Tibial artery (tissue), 4 donors: ENCODE measurements at regions not wholly inside any gene's neighbourhood (a gene's known extent, or its start where the extent isn't known, plus 50 kb on each side); places are given as distances from the start of the nearest gene placed in this dataset.

Experiments used
- DNase-seq, 2 donors: peaks; one replicate each; pipeline ENCODE4 v3.0.0-alpha.2; 2019
- H3K27ac ChIP-seq, 2 donors: fragments of 200-600 bp; sonication (generic) in 1 of 2; 1 replicate in 1 of 2; 2 replicates in 1 of 2; pipeline ENCODE4 v1.5.1; 2018 to 2019; ENCODE audit warnings: mild to moderate bottlenecking in 1 of 2
- H3K27me3 ChIP-seq, 2 donors: fragments of 200-600 bp; sonication (generic) in 1 of 2; one replicate each; pipeline versions ENCODE4 v1.5.1 to v1.6.0; 2016 to 2019
- H3K36me3 ChIP-seq, 3 donors: fragments of 200-600 bp; sonication (generic) in 2 of 3; one replicate each; pipeline ENCODE4 v1.5.1; 2016 to 2019; ENCODE audit warnings: mild to moderate bottlenecking in 2 of 3
- H3K4me1 ChIP-seq, 4 donors: fragments of 200-600 bp; sonication (generic) in 2 of 4; 1 replicate in 3 of 4; 2 replicates in 1 of 4; pipeline ENCODE4 v1.5.1; 2016 to 2019
- H3K4me3 ChIP-seq, 2 donors: fragments of 200-600 bp; sonication (generic) in 1 of 2; 1 replicate in 1 of 2; 2 replicates in 1 of 2; pipeline ENCODE4 v1.5.1; 2018 to 2019; ENCODE audit warnings: mild to moderate bottlenecking in 2 of 2
- H3K9me3 ChIP-seq, 3 donors: fragments of 200-600 bp; sonication (generic) in 1 of 3; one replicate each; pipeline ENCODE4 v1.5.1; 2016 to 2019
- CTCF ChIP-seq, 2 experiments: fragments of 200-600 bp in 1 of 2; fragments of 450-650 bp in 1 of 2; IDR thresholded peaks; one replicate each; pipeline ENCODE4 v1.5.1; 2017 to 2019; ENCODE audit warnings: antibody characterized with exemption in 2 of 2, mild to moderate bottlenecking in 1 of 2, moderate library complexity in 1 of 2
- intact Hi-C: fragments of 100-400 bp; cut with DNase I; formaldehyde crosslinking; loops from one replicate; pipeline ENCODE4 v1.15.0; 2023; ENCODE audit warnings: low total_unique reads

- Histone ChIP-seq H3K27me3 (no peaks in the 10 kb centered on the region), H3K4me1 (no peaks in the 10 kb centered on the region), H3K27ac (no peak overlapping the region), H3K4me3 (no peak overlapping the region), H3K9me3 (no peaks in the 10 kb centered on the region), H3K36me3 (no peaks in the 10 kb centered on the region)
- DNase-seq, result no peak
- no peak for TF ChIP-seq CTCF (IDR thresholded peaks at IDR 0.05)
- intact Hi-C loops, result no loop called here
Observed at GRCh38 chr4:135207531-135207930, 1005.9 kb upstream of the PABPC4L start.

- TF ChIP-seq CTCF (IDR thresholded peaks at IDR 0.05), result no peak
- no peak overlapping the region for H3K27ac ChIP-seq
- no peaks in the 10 kb centered on the region for H3K4me1 ChIP-seq
- intact Hi-C loops, result no loop called here
- no peak for DNase-seq
- no peaks in the 10 kb centered on the region for H3K9me3 ChIP-seq
- no peak overlapping the region for H3K4me3 ChIP-seq
- no peaks in the 10 kb centered on the region for H3K36me3 ChIP-seq
- H3K27me3 ChIP-seq, result no peaks in the 10 kb centered on the region
Observed at GRCh38 chr4:135204311-135204710, 1002.7 kb upstream of the PABPC4L start.

GRCh38 chr4:135201081-135201480, 999.5 kb upstream of the PABPC4L start:
- no peak for DNase-seq
- H3K4me3 ChIP-seq, result no peak overlapping the region
- no peak for TF ChIP-seq CTCF (IDR thresholded peaks at IDR 0.05)
- intact Hi-C loops, result no loop called here
- no peaks in the 10 kb centered on the region for H3K9me3 ChIP-seq
- H3K27me3 ChIP-seq, result no peaks in the 10 kb centered on the region
- H3K36me3 ChIP-seq, result no peaks in the 10 kb centered on the region
- no peak overlapping the region for H3K27ac ChIP-seq
- no peaks in the 10 kb centered on the region for H3K4me1 ChIP-seq

DNA sequence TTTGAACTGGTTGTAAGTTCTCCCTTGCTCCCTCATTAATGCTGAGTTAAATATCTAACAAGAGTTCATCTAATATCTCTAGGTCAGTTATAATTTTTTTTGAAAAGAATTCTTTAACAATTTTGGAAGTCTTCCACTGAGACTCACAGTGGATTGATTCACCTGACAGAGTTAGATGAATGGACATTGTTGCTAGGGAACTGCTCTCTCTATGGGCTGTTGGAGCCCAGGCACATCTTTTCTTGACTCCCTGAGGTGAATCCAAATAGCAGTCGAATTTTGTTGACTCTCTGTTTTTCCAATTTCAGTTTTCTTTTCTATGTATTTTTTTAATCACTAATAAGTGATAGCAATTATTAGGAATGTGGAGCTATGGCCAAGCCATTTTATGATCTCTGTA, 996.1 kb upstream of the PABPC4L start:
- Histone ChIP-seq H3K9me3 (no peaks in the 10 kb centered on the region), H3K27ac (no peak overlapping the region), H3K27me3 (no peaks in the 10 kb centered on the region), H3K4me3 (no peak overlapping the region), H3K4me1 (no peaks in the 10 kb centered on the region), H3K36me3 (no peaks in the 10 kb centered on the region)
- intact Hi-C loops, result no loop called here
- no peak for TF ChIP-seq CTCF (IDR thresholded peaks at IDR 0.05)
- no peak for DNase-seq

DNA sequence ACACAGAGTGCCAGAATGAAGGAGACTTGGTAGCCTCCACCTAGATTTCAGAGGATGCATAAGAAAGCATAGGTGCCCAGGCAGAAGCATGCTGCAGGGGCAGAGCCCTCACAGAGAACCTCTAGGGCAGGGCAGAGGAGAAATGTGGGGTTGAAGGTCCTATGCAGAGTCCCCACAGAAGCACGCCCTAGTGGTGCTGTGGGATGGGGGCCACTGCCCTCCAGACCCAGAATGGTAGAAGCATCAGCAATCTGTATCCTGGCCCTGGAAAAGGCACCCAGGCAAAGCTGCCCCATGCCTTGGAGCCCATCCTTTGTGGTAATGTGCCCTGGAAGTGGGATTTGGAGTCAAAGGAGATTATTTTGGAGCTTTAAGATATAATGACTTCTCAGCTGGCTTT, 992.9 kb upstream of the PABPC4L start:
- H3K4me1 ChIP-seq, result no peaks in the 10 kb centered on the region
- TF ChIP-seq CTCF (IDR thresholded peaks at IDR 0.05), result no peak
- no peaks in the 10 kb centered on the region for H3K36me3 ChIP-seq
- no peaks in the 10 kb centered on the region for H3K9me3 ChIP-seq
- H3K27ac ChIP-seq, result no peak overlapping the region
- no peak for DNase-seq
- H3K4me3 ChIP-seq, result no peak overlapping the region
- H3K27me3 ChIP-seq, result no peaks in the 10 kb centered on the region
- intact Hi-C loops, result no loop called here
